ENCODE measurements at regions not wholly inside any gene's neighbourhood (a gene's known extent, or its start where the extent isn't known, plus 50 kb on each side); places are given as distances from the start of the nearest gene placed in this dataset.

GRCh38 chr7:120165227-120165626 lies 107.7 kb upstream of the KCND2 start:
- TF ChIP-seq CTCF (IDR thresholded peaks at IDR 0.05; ENCODE audit: low read depth, low read length) = no peak
- H3K27ac ChIP-seq (ENCODE audit: low read depth, low read length) = no peak overlapping the region
- no peak overlapping the region for H3K4me3 ChIP-seq (ENCODE audit: low read depth, low read length)
- H3K27me3 ChIP-seq (ENCODE audit: control insufficient read depth, insufficient read depth, low read length) = no peaks in the 10 kb centered on the region
- POLR2A ChIA-PET = no interaction called here
- DNase-seq (ENCODE audit: low read depth, low spot score) = no peak
- CTCF ChIA-PET = no interaction called here
- H3K9me3 ChIP-seq (ENCODE audit: control insufficient read depth, insufficient read depth, low read length) = no peaks in the 10 kb centered on the region

- Histone ChIP-seq H3K27me3 (ENCODE audit: control insufficient read depth, insufficient read depth, low read length) (no peaks in the 10 kb centered on the region), H3K9me3 (ENCODE audit: control insufficient read depth, insufficient read depth, low read length) (no peaks in the 10 kb centered on the region), H3K4me3 (ENCODE audit: low read depth, low read length) (no peak overlapping the region), H3K27ac (ENCODE audit: low read depth, low read length) (peak overlapping the region; percentile 53)
- DNase-seq (ENCODE audit: low read depth, low spot score) = peak; percentile 7
- no peak for TF ChIP-seq CTCF (IDR thresholded peaks at IDR 0.05; ENCODE audit: low read depth, low read length)
- POLR2A ChIA-PET = no interaction called here
- CTCF ChIA-PET = no interaction called here
Observed at GRCh38 chr7:120168066-120168465, 104.9 kb upstream of the KCND2 start.

GRCh38 chr7:120169996-120170783 lies 102.8 kb upstream of the KCND2 start:
- DNase-seq (ENCODE audit: low read depth, low spot score) = no peak
- CTCF ChIA-PET = no interaction called here
- Histone ChIP-seq H3K9me3 (ENCODE audit: control insufficient read depth, insufficient read depth, low read length) (no peaks in the 10 kb centered on the region), H3K27ac (ENCODE audit: low read depth, low read length) (no peak overlapping the region), H3K4me3 (ENCODE audit: low read depth, low read length) (no peak overlapping the region), H3K27me3 (ENCODE audit: control insufficient read depth, insufficient read depth, low read length) (no peaks in the 10 kb centered on the region)
- POLR2A ChIA-PET = no interaction called here
- no peak for TF ChIP-seq CTCF (IDR thresholded peaks at IDR 0.05; ENCODE audit: low read depth, low read length)

GRCh38 chr7:120170834-120171233 lies 102.1 kb upstream of the KCND2 start:
- POLR2A ChIA-PET = no interaction called here
- CTCF ChIA-PET = no interaction called here
- TF ChIP-seq CTCF (IDR thresholded peaks at IDR 0.05; ENCODE audit: low read depth, low read length) = no peak
- Histone ChIP-seq H3K4me3 (ENCODE audit: low read depth, low read length) (no peak overlapping the region), H3K27ac (ENCODE audit: low read depth, low read length) (no peak overlapping the region), H3K27me3 (ENCODE audit: control insufficient read depth, insufficient read depth, low read length) (no peaks in the 10 kb centered on the region), H3K9me3 (ENCODE audit: control insufficient read depth, insufficient read depth, low read length) (no peaks in the 10 kb centered on the region)
- no peak for DNase-seq (ENCODE audit: low read depth, low spot score)

GRCh38 chr7:120171406-120171805 lies 101.6 kb upstream of the KCND2 start:
- CTCF ChIA-PET = no interaction called here
- no peak for DNase-seq (ENCODE audit: low read depth, low spot score)
- POLR2A ChIA-PET = no interaction called here
- Histone ChIP-seq H3K27me3 (ENCODE audit: control insufficient read depth, insufficient read depth, low read length) (no peaks in the 10 kb centered on the region), H3K9me3 (ENCODE audit: control insufficient read depth, insufficient read depth, low read length) (no peaks in the 10 kb centered on the region), H3K27ac (ENCODE audit: low read depth, low read length) (no peak overlapping the region), H3K4me3 (ENCODE audit: low read depth, low read length) (no peak overlapping the region)
- no peak for TF ChIP-seq CTCF (IDR thresholded peaks at IDR 0.05; ENCODE audit: low read depth, low read length)

All from AG04450 (cell line).